ENCODE measurements at regions not wholly inside any gene's neighbourhood (a gene's known extent, or its start where the extent isn't known, plus 50 kb on each side); places are given as distances from the start of the nearest gene placed in this dataset.

GRCh38 chrX:8253096-8253495 is 82.0 kb upstream of the VCX2 start:
- Histone ChIP-seq H3K4me1 (ENCODE audit: insufficient read depth, low read length) (no peaks in the 10 kb centered on the region), H3K4me3 (ENCODE audit: low read depth in 1 of 2, low read length in 2 of 2) (no peak overlapping the region)
- ATAC-seq (ENCODE audit: insufficient read depth, low read depth) = no peak

GRCh38 chrX:8254401-8254800 is 83.3 kb upstream of the VCX2 start:
- no peaks in the 10 kb centered on the region for H3K36me3 ChIP-seq (ENCODE audit: insufficient read depth, low read length)
- ATAC-seq (ENCODE audit: insufficient read depth, low read depth) (no peak), DNase-seq (no peak)
- H2AFZ ChIP-seq (ENCODE audit: low read depth, low read length) = no peak overlapping the region
- no peak overlapping the region for H3K4me3 ChIP-seq (ENCODE audit: low read depth in 1 of 2, low read length in 2 of 2)
- H3K27ac ChIP-seq (ENCODE audit: low read length) = no peak overlapping the region
- no peaks in the 10 kb centered on the region for H3K27me3 ChIP-seq (ENCODE audit: insufficient read depth, low read length, poor library complexity)
- H3K4me2 ChIP-seq (ENCODE audit: insufficient read depth, low read length) = no peak overlapping the region
- no peaks in the 10 kb centered on the region for H3K4me1 ChIP-seq (ENCODE audit: insufficient read depth, low read length)
- no peak overlapping the region for H3K9ac ChIP-seq (ENCODE audit: low read depth, low read length)
- TF ChIP-seq CTCF (IDR thresholded peaks at IDR 0.05; ENCODE audit: borderline replicate concordance, extremely low read depth, low read length, poor library complexity, severe bottlenecking) = no peak
- no peaks in the 10 kb centered on the region for H3K79me2 ChIP-seq (ENCODE audit: insufficient read depth, low read length)
- H4K20me1 ChIP-seq (ENCODE audit: insufficient read depth, low read length) = no peaks in the 10 kb centered on the region
- no peaks in the 10 kb centered on the region for H3K9me3 ChIP-seq (ENCODE audit: insufficient read depth, low read length, severe bottlenecking)

More at GRCh38 chrX:8253096-8253495, 82.0 kb upstream of the VCX2 start:
- Histone ChIP-seq H3K9ac (ENCODE audit: low read depth, low read length) (no peak overlapping the region), H2AFZ (ENCODE audit: low read depth, low read length) (no peak overlapping the region), H3K9me3 (ENCODE audit: insufficient read depth, low read length, severe bottlenecking) (no peaks in the 10 kb centered on the region), H3K36me3 (ENCODE audit: insufficient read depth, low read length) (no peaks in the 10 kb centered on the region), H3K79me2 (ENCODE audit: insufficient read depth, low read length) (no peaks in the 10 kb centered on the region), H3K27me3 (ENCODE audit: insufficient read depth, low read length, poor library complexity) (no peaks in the 10 kb centered on the region), H3K27ac (ENCODE audit: low read length) (no peak overlapping the region), H4K20me1 (ENCODE audit: insufficient read depth, low read length) (no peaks in the 10 kb centered on the region), H3K4me2 (ENCODE audit: insufficient read depth, low read length) (no peak overlapping the region)
- no peak for TF ChIP-seq EZH2 (IDR thresholded peaks at IDR 0.05; ENCODE audit: borderline replicate concordance, low read depth, low read length, severe bottlenecking)
- no peak for TF ChIP-seq CTCF (IDR thresholded peaks at IDR 0.05; ENCODE audit: borderline replicate concordance, extremely low read depth, low read length, poor library complexity, severe bottlenecking)
- DNase-seq = no peak

- H3K27ac ChIP-seq (ENCODE audit: low read length) = no peak overlapping the region
- H3K79me2 ChIP-seq (ENCODE audit: insufficient read depth, low read length) = no peaks in the 10 kb centered on the region
- TF ChIP-seq EZH2 (IDR thresholded peaks at IDR 0.05; ENCODE audit: borderline replicate concordance, low read depth, low read length, severe bottlenecking) (no peak), CTCF (IDR thresholded peaks at IDR 0.05; ENCODE audit: borderline replicate concordance, extremely low read depth, low read length, poor library complexity, severe bottlenecking) (no peak)
- H3K36me3 ChIP-seq (ENCODE audit: insufficient read depth, low read length) = no peaks in the 10 kb centered on the region
- no peaks in the 10 kb centered on the region for H3K4me1 ChIP-seq (ENCODE audit: insufficient read depth, low read length)
- no peak overlapping the region for H2AFZ ChIP-seq (ENCODE audit: low read depth, low read length)
- H3K4me2 ChIP-seq (ENCODE audit: insufficient read depth, low read length) = no peak overlapping the region
- no peak overlapping the region for H3K4me3 ChIP-seq (ENCODE audit: low read depth in 1 of 2, low read length in 2 of 2)
- DNase-seq (no peak), ATAC-seq (ENCODE audit: insufficient read depth, low read depth) (no peak)
- no peaks in the 10 kb centered on the region for H4K20me1 ChIP-seq (ENCODE audit: insufficient read depth, low read length)
- no peaks in the 10 kb centered on the region for H3K9me3 ChIP-seq (ENCODE audit: insufficient read depth, low read length, severe bottlenecking)
- no peaks in the 10 kb centered on the region for H3K27me3 ChIP-seq (ENCODE audit: insufficient read depth, low read length, poor library complexity)
- H3K9ac ChIP-seq (ENCODE audit: low read depth, low read length) = no peak overlapping the region
Measured at GRCh38 chrX:8272821-8273220, 101.8 kb upstream of the VCX2 start.

- H3K27me3 ChIP-seq (ENCODE audit: insufficient read depth, low read length, poor library complexity) = no peaks in the 10 kb centered on the region
- H3K4me3 ChIP-seq (ENCODE audit: low read depth in 1 of 2, low read length in 2 of 2) = no peak overlapping the region
- H3K79me2 ChIP-seq (ENCODE audit: insufficient read depth, low read length) = no peaks in the 10 kb centered on the region
- DNase-seq = no peak
- no peaks in the 10 kb centered on the region for H3K36me3 ChIP-seq (ENCODE audit: insufficient read depth, low read length)
- no peak for ATAC-seq (ENCODE audit: insufficient read depth, low read depth)
- no peaks in the 10 kb centered on the region for H4K20me1 ChIP-seq (ENCODE audit: insufficient read depth, low read length)
- TF ChIP-seq CTCF (IDR thresholded peaks at IDR 0.05; ENCODE audit: borderline replicate concordance, extremely low read depth, low read length, poor library complexity, severe bottlenecking) (no peak), EZH2 (IDR thresholded peaks at IDR 0.05; ENCODE audit: borderline replicate concordance, low read depth, low read length, severe bottlenecking) (no peak)
- no peak overlapping the region for H3K4me2 ChIP-seq (ENCODE audit: insufficient read depth, low read length)
- no peak overlapping the region for H2AFZ ChIP-seq (ENCODE audit: low read depth, low read length)
- no peaks in the 10 kb centered on the region for H3K4me1 ChIP-seq (ENCODE audit: insufficient read depth, low read length)
- no peaks in the 10 kb centered on the region for H3K9me3 ChIP-seq (ENCODE audit: insufficient read depth, low read length, severe bottlenecking)
- H3K27ac ChIP-seq (ENCODE audit: low read length) = no peak overlapping the region
- no peak overlapping the region for H3K9ac ChIP-seq (ENCODE audit: low read depth, low read length)
Measured at GRCh38 chrX:8273451-8273895, 102.4 kb upstream of the VCX2 start.

All from DND-41 (cell line).